ENCODE measurements at regions not wholly inside any gene's neighbourhood (a gene's known extent, or its start where the extent isn't known, plus 50 kb on each side); places are given as distances from the start of the nearest gene placed in this dataset.

DNA sequence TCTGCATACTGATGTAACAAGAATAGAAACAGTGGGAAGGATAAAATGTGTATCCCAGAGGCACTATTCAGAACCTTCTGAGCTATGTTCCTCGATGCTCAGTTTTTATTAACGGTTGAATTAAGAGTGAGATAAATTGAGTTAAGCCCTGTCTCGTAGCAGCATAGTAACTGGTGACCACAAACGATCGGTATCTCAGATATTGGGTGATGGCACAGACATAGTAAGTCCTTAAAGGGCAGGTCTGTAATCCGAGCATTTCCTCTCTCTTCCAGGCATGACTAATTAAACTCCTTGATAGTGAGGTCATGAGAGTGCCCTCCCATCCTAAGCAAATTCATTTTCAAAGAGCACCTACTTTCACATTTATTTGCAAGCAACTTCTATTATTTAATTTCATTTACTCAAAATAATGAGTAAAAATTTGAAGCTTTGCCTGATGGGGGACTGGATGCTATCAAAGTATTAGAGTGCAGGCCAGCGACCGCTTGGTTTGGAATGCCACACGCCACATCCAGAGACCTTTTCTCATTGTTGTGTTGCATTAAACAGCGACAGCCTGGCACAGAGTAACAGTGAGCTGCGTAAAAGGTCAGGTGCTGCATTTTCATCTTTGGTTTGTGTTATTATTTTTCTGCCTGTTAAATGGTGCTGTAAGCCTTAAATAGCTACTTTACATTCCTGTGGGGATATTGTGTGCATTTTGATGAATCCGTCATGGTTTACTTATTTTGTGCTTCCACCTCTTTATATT is 101.9 kb downstream of the PCDH7 start:
- no peak overlapping the region for H3K27ac ChIP-seq (ENCODE audit: low read depth, low read length, poor library complexity, severe bottlenecking)

DNA sequence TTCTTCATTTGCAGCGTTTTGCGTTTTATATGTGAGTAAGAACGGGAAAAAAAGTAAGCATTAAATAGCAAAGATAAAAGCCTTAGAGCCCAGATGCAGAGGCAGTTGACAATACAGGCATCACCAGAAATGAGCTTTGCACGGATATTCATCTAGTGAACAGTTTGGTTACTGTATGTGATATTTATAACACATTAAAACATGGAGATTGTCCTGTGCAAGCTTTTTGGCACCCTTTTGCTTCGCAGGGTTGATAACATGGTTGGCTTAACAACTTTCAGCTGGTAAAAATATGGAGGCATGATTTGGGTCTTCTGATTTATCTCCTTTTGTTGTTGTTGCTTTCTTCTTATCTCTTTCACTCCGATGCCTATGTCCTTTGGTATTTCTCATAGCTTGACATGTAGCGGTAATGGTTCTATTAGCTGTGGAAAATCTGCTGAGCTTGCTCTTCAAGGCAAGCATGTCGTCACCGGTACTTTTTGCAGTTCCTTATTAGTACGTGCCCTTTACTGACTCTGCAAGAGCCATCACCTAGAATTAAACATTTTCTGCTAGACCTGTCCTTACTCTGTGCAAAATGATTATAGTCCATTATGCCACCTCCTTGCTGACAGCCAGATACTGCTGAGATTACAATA is 102.9 kb downstream of the PCDH7 start:
- Histone ChIP-seq H2AFZ (ENCODE audit: low read length) (no peak overlapping the region), H3K4me3 (ENCODE audit: low read depth, low read length, poor library complexity, severe bottlenecking) (no peak overlapping the region), H3K27ac (ENCODE audit: low read depth, low read length, poor library complexity, severe bottlenecking) (no peak overlapping the region), H3K79me2 (ENCODE audit: insufficient read depth, low read length) (no peaks in the 10 kb centered on the region), H3K27me3 (ENCODE audit: insufficient read depth, low read length) (no peaks in the 10 kb centered on the region), H4K20me1 (ENCODE audit: insufficient read depth, low read length) (no peaks in the 10 kb centered on the region), H3K4me2 (ENCODE audit: low read length) (no peak overlapping the region), H3K9me3 (ENCODE audit: low read length) (no peaks in the 10 kb centered on the region), H3K9ac (ENCODE audit: low read length) (no peak overlapping the region), H3K9me2 (ENCODE audit: low read depth, low read length) (no peaks in the 10 kb centered on the region), H3K36me3 (ENCODE audit: insufficient read depth, low read length) (no peaks in the 10 kb centered on the region), H3K4me1 (ENCODE audit: insufficient read depth, low read length, severe bottlenecking) (no peaks in the 10 kb centered on the region), H3F3A (ENCODE audit: insufficient read depth, low read length) (no peaks in the 10 kb centered on the region)
- TF ChIP-seq EZH2 (IDR thresholded peaks at IDR 0.05; ENCODE audit: borderline replicate concordance, low read length): no peak
- TF ChIP-seq, protein P1, sequence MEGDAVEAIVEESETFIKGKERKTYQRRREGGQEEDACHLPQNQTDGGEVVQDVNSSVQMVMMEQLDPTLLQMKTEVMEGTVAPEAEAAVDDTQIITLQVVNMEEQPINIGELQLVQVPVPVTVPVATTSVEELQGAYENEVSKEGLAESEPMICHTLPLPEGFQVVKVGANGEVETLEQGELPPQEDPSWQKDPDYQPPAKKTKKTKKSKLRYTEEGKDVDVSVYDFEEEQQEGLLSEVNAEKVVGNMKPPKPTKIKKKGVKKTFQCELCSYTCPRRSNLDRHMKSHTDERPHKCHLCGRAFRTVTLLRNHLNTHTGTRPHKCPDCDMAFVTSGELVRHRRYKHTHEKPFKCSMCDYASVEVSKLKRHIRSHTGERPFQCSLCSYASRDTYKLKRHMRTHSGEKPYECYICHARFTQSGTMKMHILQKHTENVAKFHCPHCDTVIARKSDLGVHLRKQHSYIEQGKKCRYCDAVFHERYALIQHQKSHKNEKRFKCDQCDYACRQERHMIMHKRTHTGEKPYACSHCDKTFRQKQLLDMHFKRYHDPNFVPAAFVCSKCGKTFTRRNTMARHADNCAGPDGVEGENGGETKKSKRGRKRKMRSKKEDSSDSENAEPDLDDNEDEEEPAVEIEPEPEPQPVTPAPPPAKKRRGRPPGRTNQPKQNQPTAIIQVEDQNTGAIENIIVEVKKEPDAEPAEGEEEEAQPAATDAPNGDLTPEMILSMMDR (IDR thresholded peaks at IDR 0.05; ENCODE audit: low read length): no peak

More for the DNA sequence above, 101.9 kb downstream of the PCDH7 start:
- no peak for TF ChIP-seq EZH2 (IDR thresholded peaks at IDR 0.05; ENCODE audit: borderline replicate concordance, low read length)
- TF ChIP-seq, protein P1 (IDR thresholded peaks at IDR 0.05; ENCODE audit: low read length): no peak
- Histone ChIP-seq H3K27me3 (ENCODE audit: insufficient read depth, low read length) (no peaks in the 10 kb centered on the region), H3K36me3 (ENCODE audit: insufficient read depth, low read length) (no peaks in the 10 kb centered on the region), H3K9me3 (ENCODE audit: low read length) (no peaks in the 10 kb centered on the region), H3K9me2 (ENCODE audit: low read depth, low read length) (no peaks in the 10 kb centered on the region), H2AFZ (ENCODE audit: low read length) (no peak overlapping the region), H3K4me3 (ENCODE audit: low read depth, low read length, poor library complexity, severe bottlenecking) (no peak overlapping the region), H3K4me1 (ENCODE audit: insufficient read depth, low read length, severe bottlenecking) (no peaks in the 10 kb centered on the region), H3K9ac (ENCODE audit: low read length) (no peak overlapping the region), H3K79me2 (ENCODE audit: insufficient read depth, low read length) (no peaks in the 10 kb centered on the region), H3F3A (ENCODE audit: insufficient read depth, low read length) (no peaks in the 10 kb centered on the region), H4K20me1 (ENCODE audit: insufficient read depth, low read length) (no peaks in the 10 kb centered on the region), H3K4me2 (ENCODE audit: low read length) (no peak overlapping the region)

DNA sequence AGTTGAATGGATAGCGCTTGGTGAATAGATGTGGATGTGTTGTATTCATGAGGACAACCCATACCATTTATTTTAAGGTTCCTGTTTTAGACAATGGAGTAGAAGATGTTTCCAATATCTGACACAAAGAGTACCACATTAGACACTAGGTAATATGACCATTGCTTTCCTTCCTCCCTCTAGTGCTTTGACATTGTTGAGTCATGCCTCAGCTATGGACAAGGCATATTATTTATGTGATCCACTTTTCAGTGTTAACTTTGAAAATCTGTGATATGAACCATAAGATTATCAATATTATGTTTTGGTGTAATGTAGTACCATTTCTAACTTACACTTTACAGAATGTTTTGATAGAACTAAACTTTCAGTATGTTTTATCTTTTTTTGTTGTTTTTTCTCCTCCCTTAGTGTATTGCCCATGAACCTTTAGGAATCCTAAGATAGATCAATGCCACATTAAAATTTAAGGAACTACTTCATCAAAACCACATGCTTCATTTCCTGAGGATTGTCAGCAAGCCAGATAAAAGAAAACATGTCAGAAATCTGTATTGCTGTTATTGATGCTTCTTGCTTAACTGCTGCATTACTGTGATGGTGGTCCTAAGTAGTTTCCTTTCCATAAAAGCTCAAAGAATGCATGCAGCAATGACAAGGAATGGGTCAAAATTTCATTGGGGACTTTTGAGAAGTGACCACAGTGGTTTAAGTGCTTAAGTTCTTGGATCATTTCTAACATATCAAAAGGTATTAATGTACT is 105.0 kb downstream of the PCDH7 start:
- Histone ChIP-seq H3K79me2 (ENCODE audit: insufficient read depth, low read length) (no peaks in the 10 kb centered on the region), H3K4me1 (ENCODE audit: insufficient read depth, low read length, severe bottlenecking) (no peaks in the 10 kb centered on the region), H4K20me1 (ENCODE audit: insufficient read depth, low read length) (no peaks in the 10 kb centered on the region), H3K27ac (ENCODE audit: low read depth, low read length, poor library complexity, severe bottlenecking) (no peak overlapping the region), H3K4me3 (ENCODE audit: low read depth, low read length, poor library complexity, severe bottlenecking) (no peak overlapping the region), H3K9ac (ENCODE audit: low read length) (no peak overlapping the region), H3K27me3 (ENCODE audit: insufficient read depth, low read length) (no peaks in the 10 kb centered on the region), H3K9me3 (ENCODE audit: low read length) (no peaks in the 10 kb centered on the region), H3K9me2 (ENCODE audit: low read depth, low read length) (no peaks in the 10 kb centered on the region), H3K4me2 (ENCODE audit: low read length) (no peak overlapping the region), H3K36me3 (ENCODE audit: insufficient read depth, low read length) (no peaks in the 10 kb centered on the region), H2AFZ (ENCODE audit: low read length) (no peak overlapping the region), H3F3A (ENCODE audit: insufficient read depth, low read length) (no peaks in the 10 kb centered on the region)
- no peak for TF ChIP-seq EZH2 (IDR thresholded peaks at IDR 0.05; ENCODE audit: borderline replicate concordance, low read length)
- TF ChIP-seq, protein P1 (IDR thresholded peaks at IDR 0.05; ENCODE audit: low read length): no peak

Data from OCI-LY1 (cell line).